ENCODE measurements at regions not wholly inside any gene's neighbourhood (a gene's known extent, or its start where the extent isn't known, plus 50 kb on each side); places are given as distances from the start of the nearest gene placed in this dataset.

- Mint-ChIP-seq H3K27ac (no peak overlapping the region), H3K9me3 (peaks cover under 1% of the 10 kb centered on the region), H3K4me1 (no peaks in the 10 kb centered on the region), H3K27me3 (ENCODE audit: low read depth) (peaks cover 2% of the 10 kb centered on the region), H3K4me3 (no peak overlapping the region), H3K36me3 (no peaks in the 10 kb centered on the region)
- no peak for DNase-seq (ENCODE audit: low spot score in 2 of 2, unreplicated experiment in 2 of 2)
- no peak for TF ChIP-seq CTCF (IDR thresholded peaks at IDR 0.05; ENCODE audit: unreplicated experiment)
Measured at GRCh38 chr5:98121036-98121936, 652.2 kb upstream of the RGMB start.

GRCh38 chr5:98128271-98128670 lies 645.2 kb upstream of the RGMB start:
- Mint-ChIP-seq H3K9me3 (peaks cover 12% of the 10 kb centered on the region), H3K27ac (no peak overlapping the region), H3K27me3 (ENCODE audit: low read depth) (no peaks in the 10 kb centered on the region), H3K36me3 (no peaks in the 10 kb centered on the region), H3K4me1 (no peaks in the 10 kb centered on the region), H3K4me3 (no peak overlapping the region)
- no peak for DNase-seq (ENCODE audit: low spot score in 2 of 2, unreplicated experiment in 2 of 2)
- TF ChIP-seq CTCF (IDR thresholded peaks at IDR 0.05; ENCODE audit: unreplicated experiment), result no peak

GRCh38 chr5:98128846-98129245 lies 644.6 kb upstream of the RGMB start:
- no peaks in the 10 kb centered on the region for H3K36me3 Mint-ChIP-seq
- no peaks in the 10 kb centered on the region for H3K27me3 Mint-ChIP-seq (ENCODE audit: low read depth)
- no peaks in the 10 kb centered on the region for H3K4me1 Mint-ChIP-seq
- peaks cover 12% of the 10 kb centered on the region for H3K9me3 Mint-ChIP-seq
- no peak for DNase-seq (ENCODE audit: low spot score in 2 of 2, unreplicated experiment in 2 of 2)
- no peak overlapping the region for H3K27ac Mint-ChIP-seq
- H3K4me3 Mint-ChIP-seq, result no peak overlapping the region
- TF ChIP-seq CTCF (IDR thresholded peaks at IDR 0.05; ENCODE audit: unreplicated experiment), result no peak

GRCh38 chr5:98130261-98131035 lies 643.0 kb upstream of the RGMB start:
- H3K4me1 Mint-ChIP-seq, result no peaks in the 10 kb centered on the region
- peaks cover 12% of the 10 kb centered on the region for H3K9me3 Mint-ChIP-seq
- no peaks in the 10 kb centered on the region for H3K36me3 Mint-ChIP-seq
- H3K27ac Mint-ChIP-seq, result no peak overlapping the region
- DNase-seq (ENCODE audit: low spot score in 2 of 2, unreplicated experiment in 2 of 2), result no peak
- TF ChIP-seq CTCF (IDR thresholded peaks at IDR 0.05; ENCODE audit: unreplicated experiment), result no peak
- no peak overlapping the region for H3K4me3 Mint-ChIP-seq
- no peaks in the 10 kb centered on the region for H3K27me3 Mint-ChIP-seq (ENCODE audit: low read depth)

GRCh38 chr5:98144116-98144515 lies 629.3 kb upstream of the RGMB start:
- Mint-ChIP-seq H3K27me3 (ENCODE audit: low read depth) (no peaks in the 10 kb centered on the region), H3K9me3 (no peaks in the 10 kb centered on the region), H3K4me1 (no peaks in the 10 kb centered on the region), H3K4me3 (no peak overlapping the region), H3K36me3 (no peaks in the 10 kb centered on the region), H3K27ac (no peak overlapping the region)
- DNase-seq (ENCODE audit: low spot score in 2 of 2, unreplicated experiment in 2 of 2), result no peak
- TF ChIP-seq CTCF (IDR thresholded peaks at IDR 0.05; ENCODE audit: unreplicated experiment), result no peak

Data from mesothelial cell of epicardium (in vitro differentiated cells).